Left lung (tissue), 4 donors: ENCODE measurements at regions not wholly inside any gene's neighbourhood (a gene's known extent, or its start where the extent isn't known, plus 50 kb on each side); places are given as distances from the start of the nearest gene placed in this dataset.
"Not testable (repeated sequence)": the region's sequence is repeated elsewhere in the genome, so short reads cannot be mapped to it uniquely, and the experiment has no call there.

ENCODE experiments used
- ATAC-seq: fragments of 200-7000 bp; cut with Tn5 transposase; one replicate; pipeline ENCODE4 v1.9.1; 2020; ENCODE audit warnings: moderate library complexity
- DNase-seq, 4 donors: peaks; one replicate each; pipeline ENCODE4 v3.0.0-alpha.2; 2013 to 2020
- H3K27ac ChIP-seq, 2 donors: fragments of 200-600 bp; sonication (generic) in 1 of 2; one replicate each; pipeline versions ENCODE4 v1.5.0 to v1.8.0; 2020 to 2021
- H3K27me3 ChIP-seq, 2 donors: fragments of 200-600 bp; sonication (generic) in 1 of 2; one replicate each; pipeline versions ENCODE4 v1.5.0 to v1.8.0; 2020 to 2021
- H3K36me3 ChIP-seq, 2 donors: fragments of 200-600 bp; sonication (generic) in 1 of 2; one replicate each; pipeline versions ENCODE4 v1.5.0 to v1.8.0; 2020 to 2021
- H3K4me1 ChIP-seq, 2 donors: fragments of 200-600 bp; one replicate each; pipeline ENCODE4 v1.8.0; 2021
- H3K4me3 ChIP-seq, 2 donors: fragments of 200-600 bp; sonication (generic) in 1 of 2; one replicate each; pipeline versions ENCODE4 v1.5.0 to v1.8.0; 2020 to 2021; ENCODE audit warnings: mild to moderate bottlenecking in 1 of 2
- H3K9me3 ChIP-seq, 2 donors: fragments of 200-600 bp; sonication (generic) in 1 of 2; one replicate each; pipeline versions ENCODE4 v1.5.0 to v1.8.0; 2020 to 2021
- CTCF ChIP-seq, 2 donors: fragments of 200-600 bp; sonication (generic) in 1 of 2; IDR thresholded peaks; one replicate each; pipeline versions ENCODE4 v1.5.0 to v1.8.0; 2021; ENCODE audit warnings: antibody characterized with exemption in 2 of 2
- intact Hi-C, 2 donors: fragments of 100-400 bp; cut with DNase I; formaldehyde crosslinking; loops; one replicate each; pipeline versions ENCODE4 v1.11.2 to v1.14.2; 2022
- donor health status: DM: no; HTN: yes; CAD: no.
- donor health status: DM: no; HTN: no; CAD: no.

- H3K4me1 ChIP-seq, H3K4me3 ChIP-seq, ATAC-seq, H3K27ac ChIP-seq, H3K27me3 ChIP-seq, H3K36me3 ChIP-seq, intact Hi-C loops, H3K9me3 ChIP-seq: not testable (repeated sequence)
- DNase-seq, result peak in 1 of 4 donors; percentile 30
Observed at GRCh38 chrX:83749736-83750135, 111.2 kb upstream of the CYLC1 start.

- H3K36me3 ChIP-seq, ATAC-seq, H3K27ac ChIP-seq, intact Hi-C loops, H3K4me1 ChIP-seq, DNase-seq, H3K9me3 ChIP-seq, H3K27me3 ChIP-seq, H3K4me3 ChIP-seq: not testable (repeated sequence)
Observed at GRCh38 chrX:83750451-83750850, 110.5 kb upstream of the CYLC1 start.

- no peaks in the 10 kb centered on the region for H3K4me1 ChIP-seq
- no peak overlapping the region for H3K4me3 ChIP-seq
- peak in 1 of 2 donors; percentile 28 for TF ChIP-seq CTCF (IDR thresholded peaks at IDR 0.05)
- H3K27ac ChIP-seq, result no peak overlapping the region
- ATAC-seq, result peak; percentile 36
- intact Hi-C loops, result no loop called here
- H3K36me3 ChIP-seq, result no peaks in the 10 kb centered on the region
- DNase-seq, result peak in 1 of 4 donors; percentile 6
- H3K9me3 ChIP-seq, result no peaks in the 10 kb centered on the region
- no peaks in the 10 kb centered on the region for H3K27me3 ChIP-seq
Observed at GRCh38 chrX:83759872-83760271, 101.1 kb upstream of the CYLC1 start.

GRCh38 chrX:83771664-83772063, 89.3 kb upstream of the CYLC1 start:
- H3K4me1 ChIP-seq, result no peaks in the 10 kb centered on the region
- H3K27ac ChIP-seq, result no peak overlapping the region
- H3K27me3 ChIP-seq, result no peaks in the 10 kb centered on the region
- TF ChIP-seq CTCF (IDR thresholded peaks at IDR 0.05), result no peak
- ATAC-seq, result no peak
- DNase-seq, result no peak
- intact Hi-C loops, result no loop called here
- no peaks in the 10 kb centered on the region for H3K36me3 ChIP-seq
- H3K4me3 ChIP-seq, result no peak overlapping the region
- no peaks in the 10 kb centered on the region for H3K9me3 ChIP-seq
